Testis (tissue), 2 donors: ENCODE measurements at regions not wholly inside any gene's neighbourhood (a gene's known extent, or its start where the extent isn't known, plus 50 kb on each side); places are given as distances from the start of the nearest gene placed in this dataset.

ENCODE experiments used
- CTCF ChIP-seq, 3 experiments: fragments of 450-650 bp in 2 of 3; fragments of 200-600 bp in 1 of 3; sonication (generic) in 1 of 3; IDR thresholded peaks; one replicate each; pipeline ENCODE4 v1.5.1; 2016 to 2019; ENCODE audit warnings: antibody characterized with exemption in 3 of 3, mild to moderate bottlenecking in 2 of 3, moderate library complexity in 1 of 3
- POLR2A ChIP-seq: fragments of 450-650 bp; IDR thresholded peaks from one replicate; pipeline ENCODE4 v1.6.1; 2017; ENCODE audit warnings: antibody characterized with exemption, mild to moderate bottlenecking, moderate library complexity

GRCh38 chr1:194161591-194161990, 975.2 kb upstream of the B3GALT2 start:
- no peak for TF ChIP-seq CTCF (IDR thresholded peaks at IDR 0.05)
- no peak for TF ChIP-seq POLR2A
